ENCODE measurements at regions not wholly inside any gene's neighbourhood (a gene's known extent, or its start where the extent isn't known, plus 50 kb on each side); places are given as distances from the start of the nearest gene placed in this dataset.

DNA sequence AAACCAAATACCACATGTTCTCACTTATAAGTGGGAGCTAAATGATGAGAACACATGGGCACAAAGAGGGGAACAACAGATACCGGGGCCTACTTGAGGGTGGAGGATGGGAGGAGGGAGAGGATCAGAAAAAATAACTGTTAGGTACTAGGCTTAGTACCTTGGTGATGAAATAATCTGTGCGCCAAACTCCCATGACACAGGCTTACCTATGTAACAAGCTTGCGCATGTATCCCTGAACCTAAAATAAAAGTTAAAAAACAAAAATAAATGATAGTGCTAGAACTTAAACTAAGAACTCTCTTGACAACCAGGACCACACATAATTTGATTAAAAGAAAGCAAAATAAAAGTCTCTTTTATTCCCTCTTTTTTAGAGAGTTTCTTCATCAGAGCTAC, 150.6 kb downstream of the CHIC2 start:
- ATAC-seq (ENCODE audit: low FRiP score) (no peak), DNase-seq (ENCODE audit: low spot score) (no peak)
- TF ChIP-seq, protein P1, sequence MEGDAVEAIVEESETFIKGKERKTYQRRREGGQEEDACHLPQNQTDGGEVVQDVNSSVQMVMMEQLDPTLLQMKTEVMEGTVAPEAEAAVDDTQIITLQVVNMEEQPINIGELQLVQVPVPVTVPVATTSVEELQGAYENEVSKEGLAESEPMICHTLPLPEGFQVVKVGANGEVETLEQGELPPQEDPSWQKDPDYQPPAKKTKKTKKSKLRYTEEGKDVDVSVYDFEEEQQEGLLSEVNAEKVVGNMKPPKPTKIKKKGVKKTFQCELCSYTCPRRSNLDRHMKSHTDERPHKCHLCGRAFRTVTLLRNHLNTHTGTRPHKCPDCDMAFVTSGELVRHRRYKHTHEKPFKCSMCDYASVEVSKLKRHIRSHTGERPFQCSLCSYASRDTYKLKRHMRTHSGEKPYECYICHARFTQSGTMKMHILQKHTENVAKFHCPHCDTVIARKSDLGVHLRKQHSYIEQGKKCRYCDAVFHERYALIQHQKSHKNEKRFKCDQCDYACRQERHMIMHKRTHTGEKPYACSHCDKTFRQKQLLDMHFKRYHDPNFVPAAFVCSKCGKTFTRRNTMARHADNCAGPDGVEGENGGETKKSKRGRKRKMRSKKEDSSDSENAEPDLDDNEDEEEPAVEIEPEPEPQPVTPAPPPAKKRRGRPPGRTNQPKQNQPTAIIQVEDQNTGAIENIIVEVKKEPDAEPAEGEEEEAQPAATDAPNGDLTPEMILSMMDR (IDR thresholded peaks at IDR 0.05) = no peak

- TF ChIP-seq, protein P1 (IDR thresholded peaks at IDR 0.05) = no peak
- DNase-seq (ENCODE audit: low spot score) (no peak), ATAC-seq (ENCODE audit: low FRiP score) (no peak)
Observed at GRCh38 chr4:53912766-53913497, 151.5 kb downstream of the CHIC2 start.

- TF ChIP-seq, protein P1 (IDR thresholded peaks at IDR 0.05) = peak in 1 of 3 donors; percentile 41
- ATAC-seq (ENCODE audit: low FRiP score) = peak; percentile 89
- no peak for DNase-seq (ENCODE audit: low spot score)
Observed at GRCh38 chr4:53908661-53909078, 155.7 kb downstream of the CHIC2 start.

DNA sequence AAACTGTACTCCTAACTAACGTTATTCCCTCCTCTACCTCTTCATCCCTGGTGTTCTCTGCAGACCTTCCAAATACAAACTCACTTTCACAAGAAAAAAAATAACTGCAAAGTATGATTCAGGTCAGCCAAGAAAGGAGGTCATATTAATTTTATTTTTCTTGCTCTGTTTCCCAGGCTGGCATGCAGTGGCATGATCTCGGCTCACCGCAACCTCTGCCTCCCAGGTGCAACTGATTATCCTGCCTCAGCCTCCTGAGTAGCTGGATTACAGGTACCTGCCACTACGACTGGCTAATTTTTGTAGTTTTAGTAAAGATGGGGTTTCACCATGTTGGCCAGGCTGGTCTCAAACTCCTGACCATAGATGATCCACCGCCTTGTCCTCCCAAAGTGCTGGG, 156.6 kb downstream of the CHIC2 start:
- TF ChIP-seq, protein P1 (IDR thresholded peaks at IDR 0.05) = no peak
- ATAC-seq (ENCODE audit: low FRiP score) (no peak), DNase-seq (ENCODE audit: low spot score) (no peak)

DNA sequence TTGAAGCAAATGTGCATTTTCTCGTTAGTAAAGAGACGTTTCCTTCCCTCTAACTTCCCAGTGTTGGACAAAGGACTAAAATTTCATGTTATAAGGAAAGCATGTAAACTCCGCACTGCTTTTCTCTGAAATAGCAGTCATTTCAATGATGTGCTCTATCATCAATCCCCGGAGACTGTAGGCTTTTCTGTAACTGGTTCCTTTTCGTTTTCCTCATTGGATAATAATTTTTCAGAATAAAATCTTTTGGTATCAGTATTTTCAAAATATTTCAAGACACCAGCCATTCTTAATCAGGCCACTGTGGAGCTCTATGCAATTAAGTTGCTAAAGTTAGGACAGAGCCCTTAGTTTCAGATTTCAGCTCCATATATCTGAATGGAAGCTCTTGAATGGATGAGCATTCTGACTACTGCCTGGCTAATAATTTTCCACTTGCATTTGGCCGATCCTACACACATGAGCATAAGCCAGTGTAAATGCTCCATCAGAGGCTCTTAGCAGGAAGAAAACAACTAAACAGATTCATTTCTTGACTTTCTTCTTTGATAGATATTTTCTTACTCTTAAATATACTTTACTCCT, 157.7 kb downstream of the CHIC2 start:
- TF ChIP-seq, protein P1 (IDR thresholded peaks at IDR 0.05) = no peak
- ATAC-seq (ENCODE audit: low FRiP score) = no peak
- no peak for DNase-seq (ENCODE audit: low spot score)

DNA sequence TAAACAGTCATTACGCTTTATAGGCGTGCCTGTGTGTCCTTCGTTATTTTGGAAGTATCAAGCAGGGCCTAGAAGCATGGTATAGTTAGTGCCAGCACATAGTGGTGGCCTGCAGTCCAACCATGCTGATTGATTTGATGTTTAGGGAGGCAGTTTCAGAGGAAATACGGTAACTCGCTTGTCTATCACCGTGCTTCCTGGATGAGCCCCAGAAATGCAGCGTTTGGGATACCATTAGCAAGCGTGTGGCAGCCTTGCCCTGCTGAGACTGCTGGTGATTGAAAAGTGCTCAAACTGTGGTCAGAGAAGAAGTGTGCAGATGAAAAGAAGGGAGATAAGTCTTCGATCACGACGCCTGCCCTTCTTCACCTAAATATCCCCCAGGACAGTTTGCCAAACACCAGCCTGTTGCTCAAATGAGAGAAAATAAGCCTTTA, 158.4 kb downstream of the CHIC2 start:
- ATAC-seq (ENCODE audit: low FRiP score) = no peak
- no peak for DNase-seq (ENCODE audit: low spot score)
- TF ChIP-seq, protein P1 (IDR thresholded peaks at IDR 0.05) = no peak

Measured in omental fat pad (tissue), 3 donors.